Brain microvascular endothelial cell (primary cell): ENCODE measurements at regions not wholly inside any gene's neighbourhood (a gene's known extent, or its start where the extent isn't known, plus 50 kb on each side); places are given as distances from the start of the nearest gene placed in this dataset.

ENCODE experiments used
- DNase-seq: peaks from one replicate; pipeline ENCODE4 v3.0.0-alpha.2; 2020
- H3K27ac ChIP-seq: fragments of 250-450 bp; sonication (Bioruptor Pico); 2 replicates; pipeline ENCODE4 v1.5.1; 2020; ENCODE audit warnings: mild to moderate bottlenecking, moderate library complexity
- H3K27me3 ChIP-seq: fragments of 250-450 bp; sonication (Bioruptor Pico); replicated peaks from 2 replicates; pipeline ENCODE4 v1.5.1; 2020; ENCODE audit warnings: mild to moderate bottlenecking
- H3K36me3 ChIP-seq: fragments of 250-450 bp; sonication (Bioruptor Pico); replicated peaks from 2 replicates; pipeline ENCODE4 v1.5.1; 2020; ENCODE audit warnings: mild to moderate bottlenecking
- H3K4me3 ChIP-seq: 2 replicates; pipeline ENCODE4 v1.5.1; 2011; ENCODE audit warnings: low read depth, mild to moderate bottlenecking, control low read depth, low read length, moderate library complexity
- in situ Hi-C: cut with HindIII; loops from 2 replicates; pipeline ENCODE4 v1.10.0; 2017; ENCODE audit warnings: low sequenced_read_pairs, low pct_ligation_motif_present
- TF ChIP-seq, protein P1 (sequence below): IDR thresholded peaks from 2 replicates; pipeline ENCODE4 v1.5.1; 2011; ENCODE audit warnings: low read depth, mild to moderate bottlenecking, moderate library complexity, low read length, control low read depth, inconsistent platforms; ENCODE audit errors: missing control alignments

DNA sequence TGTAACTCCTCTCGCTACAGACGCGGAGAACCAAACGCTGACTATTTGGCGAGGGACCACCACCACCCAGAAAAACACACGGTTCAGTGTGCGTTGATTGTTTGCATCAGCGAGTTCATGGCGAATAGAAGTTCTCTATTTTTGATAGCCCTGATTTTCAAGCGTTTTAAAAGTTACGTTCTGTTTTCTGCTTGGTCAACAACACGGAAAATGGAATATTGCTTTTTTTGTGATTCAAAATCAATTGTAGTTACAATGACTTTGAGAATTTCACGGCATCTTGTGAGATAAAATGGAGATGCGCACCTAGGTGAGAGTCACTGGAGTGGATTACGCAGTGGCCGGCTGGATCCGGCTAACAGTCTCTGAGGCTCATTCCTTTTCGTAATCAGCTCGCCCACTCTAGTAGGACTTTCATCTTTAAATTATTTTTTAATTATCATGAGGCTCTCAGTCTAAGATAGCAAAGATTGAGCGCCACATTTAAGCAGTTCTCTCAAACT is 54.8 kb downstream of the CCDC54 start:
- peak overlapping the region; percentile 71 for H3K4me3 ChIP-seq

DNA sequence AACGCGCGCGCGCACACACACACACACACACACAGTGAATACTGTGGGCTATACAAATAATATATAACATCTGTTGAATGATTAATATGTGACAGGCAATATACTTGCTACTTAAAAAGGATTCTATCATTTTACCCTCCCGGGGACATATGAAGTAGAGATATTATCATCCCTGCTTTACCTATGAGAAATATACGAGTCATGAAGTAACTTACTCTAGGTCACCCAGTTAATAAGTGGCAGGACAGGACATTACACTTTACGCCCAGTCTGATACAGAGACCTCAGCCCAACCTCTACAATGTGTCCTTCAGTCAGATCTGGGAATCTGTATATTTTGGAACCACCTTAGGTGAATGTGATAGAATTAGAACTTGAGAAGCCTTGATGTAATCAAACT is 55.4 kb downstream of the CCDC54 start:
- in situ Hi-C loops, result no loop called here
- Histone ChIP-seq H3K4me3 (no peak overlapping the region), H3K27me3 (no peaks in the 10 kb centered on the region), H3K36me3 (no peaks in the 10 kb centered on the region), H3K27ac (no peak overlapping the region)
- TF ChIP-seq, protein P1, sequence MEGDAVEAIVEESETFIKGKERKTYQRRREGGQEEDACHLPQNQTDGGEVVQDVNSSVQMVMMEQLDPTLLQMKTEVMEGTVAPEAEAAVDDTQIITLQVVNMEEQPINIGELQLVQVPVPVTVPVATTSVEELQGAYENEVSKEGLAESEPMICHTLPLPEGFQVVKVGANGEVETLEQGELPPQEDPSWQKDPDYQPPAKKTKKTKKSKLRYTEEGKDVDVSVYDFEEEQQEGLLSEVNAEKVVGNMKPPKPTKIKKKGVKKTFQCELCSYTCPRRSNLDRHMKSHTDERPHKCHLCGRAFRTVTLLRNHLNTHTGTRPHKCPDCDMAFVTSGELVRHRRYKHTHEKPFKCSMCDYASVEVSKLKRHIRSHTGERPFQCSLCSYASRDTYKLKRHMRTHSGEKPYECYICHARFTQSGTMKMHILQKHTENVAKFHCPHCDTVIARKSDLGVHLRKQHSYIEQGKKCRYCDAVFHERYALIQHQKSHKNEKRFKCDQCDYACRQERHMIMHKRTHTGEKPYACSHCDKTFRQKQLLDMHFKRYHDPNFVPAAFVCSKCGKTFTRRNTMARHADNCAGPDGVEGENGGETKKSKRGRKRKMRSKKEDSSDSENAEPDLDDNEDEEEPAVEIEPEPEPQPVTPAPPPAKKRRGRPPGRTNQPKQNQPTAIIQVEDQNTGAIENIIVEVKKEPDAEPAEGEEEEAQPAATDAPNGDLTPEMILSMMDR, result no peak
- no peak for DNase-seq

More for the DNA sequence above, 54.8 kb downstream of the CCDC54 start:
- in situ Hi-C loops, result no loop called here
- TF ChIP-seq, protein P1, result no peak
- Histone ChIP-seq H3K27ac (peak overlapping the region; percentile 71), H3K27me3 (no peaks in the 10 kb centered on the region), H3K36me3 (no peaks in the 10 kb centered on the region)
- DNase-seq, result no peak

DNA sequence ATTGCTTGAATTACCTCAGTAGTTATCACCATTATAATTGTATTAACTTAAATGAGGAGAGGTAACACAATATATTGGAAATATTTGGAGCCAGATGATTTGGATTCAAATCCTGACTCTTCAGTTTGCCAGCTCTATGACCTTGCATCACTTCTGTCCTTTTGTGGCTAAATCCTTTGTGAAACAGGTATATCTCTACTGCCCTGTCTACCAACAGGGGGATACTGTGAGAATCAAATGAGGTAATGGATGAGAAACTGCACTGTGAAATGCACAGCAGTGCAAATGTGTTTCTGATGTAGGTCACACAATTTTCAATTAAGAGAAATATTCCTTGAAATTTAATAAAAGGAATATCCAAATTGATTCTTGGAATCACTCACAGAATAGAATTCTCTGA is 58.8 kb downstream of the CCDC54 start:
- Histone ChIP-seq H3K27me3 (no peaks in the 10 kb centered on the region), H3K4me3 (no peak overlapping the region)

DNA sequence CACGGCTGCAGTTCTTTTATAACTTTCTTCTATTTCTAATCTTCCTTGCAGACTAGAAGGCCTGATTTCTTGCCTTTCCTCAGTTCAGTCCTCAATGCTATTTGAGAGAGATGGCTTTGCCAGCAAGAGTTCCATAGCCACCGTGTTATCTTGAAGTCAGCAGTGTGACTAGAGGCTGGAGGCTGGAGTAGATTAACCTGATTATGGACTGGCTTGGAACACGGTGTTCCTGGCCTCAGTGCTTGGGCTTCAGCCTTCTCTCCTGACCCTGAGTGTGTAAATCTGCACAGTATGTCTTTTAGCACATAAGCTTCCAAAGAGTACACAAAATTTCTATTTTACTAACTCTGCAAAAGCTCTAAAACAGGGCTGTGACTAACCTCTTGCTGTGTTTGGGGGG is 61.4 kb downstream of the CCDC54 start:
- TF ChIP-seq, protein P1, result no peak
- DNase-seq, result no peak
- Histone ChIP-seq H3K27ac (no peak overlapping the region), H3K36me3 (no peaks in the 10 kb centered on the region), H3K27me3 (no peaks in the 10 kb centered on the region), H3K4me3 (no peak overlapping the region)
- in situ Hi-C loops, result no loop called here

More for the DNA sequence above, 58.8 kb downstream of the CCDC54 start:
- in situ Hi-C loops, result no loop called here
- Histone ChIP-seq H3K27ac (no peak overlapping the region), H3K36me3 (no peaks in the 10 kb centered on the region)
- TF ChIP-seq, protein P1, result no peak
- no peak for DNase-seq

DNA sequence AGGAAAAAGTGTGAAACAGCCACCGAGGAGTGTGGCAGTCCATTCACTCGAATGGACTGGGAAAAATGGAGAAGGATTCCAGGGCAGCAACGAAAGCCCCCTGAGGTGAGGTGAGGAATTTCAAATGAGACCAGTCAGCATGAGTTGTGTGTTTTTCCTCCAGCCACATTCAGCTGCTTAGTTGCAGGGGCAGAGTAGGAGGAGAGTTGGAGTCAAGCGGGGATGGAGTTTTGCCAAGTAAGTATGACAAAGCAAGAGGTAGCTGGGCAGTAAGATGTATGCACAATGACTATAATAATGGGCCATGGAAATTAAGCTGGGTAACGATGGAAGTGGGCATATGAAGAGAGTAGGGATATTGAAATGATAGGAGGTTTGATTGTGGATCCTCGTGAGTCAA is 64.4 kb downstream of the CCDC54 start:
- no peaks in the 10 kb centered on the region for H3K27me3 ChIP-seq
- no peak overlapping the region for H3K4me3 ChIP-seq
- TF ChIP-seq, protein P1, result no peak
- in situ Hi-C loops, result no loop called here
- DNase-seq, result peak; percentile 47
- H3K27ac ChIP-seq, result no peak overlapping the region
- no peaks in the 10 kb centered on the region for H3K36me3 ChIP-seq

DNA sequence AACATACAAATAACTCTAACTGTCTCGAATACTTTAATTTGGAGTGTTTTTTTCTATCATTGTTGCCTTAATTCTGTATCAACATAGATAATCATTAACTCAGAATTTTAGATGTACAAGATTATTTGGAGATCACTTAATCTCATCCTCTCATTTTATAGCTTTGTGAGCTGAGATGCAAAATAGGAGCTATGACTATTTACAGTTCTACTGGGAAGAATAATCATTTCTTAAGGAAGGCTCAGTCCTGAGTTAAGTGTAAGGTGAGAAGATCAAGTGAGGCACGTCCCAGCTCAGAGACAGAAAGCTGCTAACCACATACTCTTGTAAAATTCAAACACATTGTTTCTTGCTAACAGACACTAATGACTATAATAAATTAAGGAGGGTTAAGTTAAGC is 66.2 kb downstream of the CCDC54 start:
- in situ Hi-C loops, result no loop called here
- Histone ChIP-seq H3K36me3 (no peaks in the 10 kb centered on the region), H3K27ac (no peak overlapping the region), H3K4me3 (no peak overlapping the region), H3K27me3 (no peaks in the 10 kb centered on the region)
- TF ChIP-seq, protein P1, result no peak
- no peak for DNase-seq
